ENCODE measurements at regions not wholly inside any gene's neighbourhood (a gene's known extent, or its start where the extent isn't known, plus 50 kb on each side); places are given as distances from the start of the nearest gene placed in this dataset.

DNA sequence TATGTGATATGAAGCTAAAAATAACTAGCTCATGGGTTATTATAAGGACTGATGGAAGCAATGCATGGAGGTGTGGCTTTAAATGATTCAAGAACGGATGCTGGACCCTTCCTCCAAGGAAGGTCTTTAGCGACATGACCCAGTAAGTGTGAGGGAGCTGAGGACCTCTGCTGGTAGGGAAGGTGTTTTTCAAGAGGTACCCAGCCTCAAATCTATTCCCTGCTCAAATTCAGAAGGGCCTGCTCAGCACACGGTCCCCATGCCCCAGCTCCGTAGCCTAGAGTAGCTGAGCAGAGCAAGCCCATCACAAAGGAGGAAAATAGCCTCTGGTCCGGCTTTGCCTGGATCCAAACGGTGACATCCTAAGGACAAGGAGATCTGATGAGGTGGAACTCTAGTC is 266.2 kb upstream of the IGF1R start:
- TF ChIP-seq POLR2A (IDR thresholded peaks at IDR 0.05), result no peak
- TF ChIP-seq, protein P1, sequence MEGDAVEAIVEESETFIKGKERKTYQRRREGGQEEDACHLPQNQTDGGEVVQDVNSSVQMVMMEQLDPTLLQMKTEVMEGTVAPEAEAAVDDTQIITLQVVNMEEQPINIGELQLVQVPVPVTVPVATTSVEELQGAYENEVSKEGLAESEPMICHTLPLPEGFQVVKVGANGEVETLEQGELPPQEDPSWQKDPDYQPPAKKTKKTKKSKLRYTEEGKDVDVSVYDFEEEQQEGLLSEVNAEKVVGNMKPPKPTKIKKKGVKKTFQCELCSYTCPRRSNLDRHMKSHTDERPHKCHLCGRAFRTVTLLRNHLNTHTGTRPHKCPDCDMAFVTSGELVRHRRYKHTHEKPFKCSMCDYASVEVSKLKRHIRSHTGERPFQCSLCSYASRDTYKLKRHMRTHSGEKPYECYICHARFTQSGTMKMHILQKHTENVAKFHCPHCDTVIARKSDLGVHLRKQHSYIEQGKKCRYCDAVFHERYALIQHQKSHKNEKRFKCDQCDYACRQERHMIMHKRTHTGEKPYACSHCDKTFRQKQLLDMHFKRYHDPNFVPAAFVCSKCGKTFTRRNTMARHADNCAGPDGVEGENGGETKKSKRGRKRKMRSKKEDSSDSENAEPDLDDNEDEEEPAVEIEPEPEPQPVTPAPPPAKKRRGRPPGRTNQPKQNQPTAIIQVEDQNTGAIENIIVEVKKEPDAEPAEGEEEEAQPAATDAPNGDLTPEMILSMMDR (IDR thresholded peaks at IDR 0.05), result no peak
- TF ChIP-seq POLR2AphosphoS5 (IDR thresholded peaks at IDR 0.05), result no peak
- TF ChIP-seq EP300 (IDR thresholded peaks at IDR 0.05; ENCODE audit: low read depth), result no peak
- intact Hi-C loops (cut with DNase I; ENCODE audit: low total_unique reads), result no loop called here
- H3K4me3 ChIP-seq, result no peak overlapping the region
- in situ Hi-C loops (cut with MboI; ENCODE audit: low pct_ligation_motif_present in 1 of 4, low pct_unique_long_range_greater_than_20kb in 1 of 4, low sequenced_read_pairs in 3 of 4), result no loop called here
- H3K27me3 ChIP-seq, result no peaks in the 10 kb centered on the region
- no peaks in the 10 kb centered on the region for H3K4me1 ChIP-seq
- no peaks in the 10 kb centered on the region for H3K36me3 ChIP-seq
- whole genome bisulfite sequencing, 2 donors (ENCODE audit: low coverage in 1 of 2), result 59 to 72% methylated on average over 2 to 6 of the region's 6 CpGs
- H3K9me3 ChIP-seq, result peaks cover 4 to 8% of the 10 kb centered on the region in 2 donors
- no peak overlapping the region for H3K27ac ChIP-seq
- DNase-seq, result no peak

DNA sequence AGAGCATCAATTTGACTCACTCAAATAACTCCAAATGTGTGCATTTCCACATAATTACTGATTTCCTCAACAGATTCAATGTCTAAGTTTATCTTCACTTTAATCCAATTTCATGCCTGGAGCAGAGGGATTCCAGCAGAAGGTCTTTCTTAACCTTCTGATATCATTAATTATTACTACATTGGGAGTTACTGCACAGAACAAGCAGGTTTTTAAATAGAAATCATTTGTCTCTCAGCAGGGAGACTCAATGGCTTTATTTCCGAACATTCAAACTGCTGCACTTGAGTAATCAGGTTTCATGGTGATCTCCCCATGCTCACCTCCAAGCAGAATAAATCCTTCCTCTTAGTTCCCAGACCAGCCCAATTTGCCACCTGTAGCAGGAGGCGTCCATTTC is 264.8 kb upstream of the IGF1R start:
- in situ Hi-C loops (cut with MboI; ENCODE audit: low pct_ligation_motif_present in 1 of 4, low pct_unique_long_range_greater_than_20kb in 1 of 4, low sequenced_read_pairs in 3 of 4), result no loop called here
- no peaks in the 10 kb centered on the region for H3K36me3 ChIP-seq
- no peak overlapping the region for H3K4me3 ChIP-seq
- H3K4me1 ChIP-seq, result no peaks in the 10 kb centered on the region
- H3K27ac ChIP-seq, result no peak overlapping the region
- DNase-seq, result no peak
- TF ChIP-seq POLR2AphosphoS5 (IDR thresholded peaks at IDR 0.05), result no peak
- no peak for TF ChIP-seq EP300 (IDR thresholded peaks at IDR 0.05; ENCODE audit: low read depth)
- TF ChIP-seq, protein P1 (IDR thresholded peaks at IDR 0.05), result no peak
- no peak for TF ChIP-seq POLR2A (IDR thresholded peaks at IDR 0.05)
- H3K9me3 ChIP-seq, result peaks cover 4 to 8% of the 10 kb centered on the region in 2 donors
- 73 to 100% methylated on average over 1 to 2 of the region's 2 CpGs for WGBS, 2 donors (ENCODE audit: low coverage in 1 of 2)
- no peaks in the 10 kb centered on the region for H3K27me3 ChIP-seq
- intact Hi-C loops (cut with DNase I; ENCODE audit: low total_unique reads), result no loop called here

DNA sequence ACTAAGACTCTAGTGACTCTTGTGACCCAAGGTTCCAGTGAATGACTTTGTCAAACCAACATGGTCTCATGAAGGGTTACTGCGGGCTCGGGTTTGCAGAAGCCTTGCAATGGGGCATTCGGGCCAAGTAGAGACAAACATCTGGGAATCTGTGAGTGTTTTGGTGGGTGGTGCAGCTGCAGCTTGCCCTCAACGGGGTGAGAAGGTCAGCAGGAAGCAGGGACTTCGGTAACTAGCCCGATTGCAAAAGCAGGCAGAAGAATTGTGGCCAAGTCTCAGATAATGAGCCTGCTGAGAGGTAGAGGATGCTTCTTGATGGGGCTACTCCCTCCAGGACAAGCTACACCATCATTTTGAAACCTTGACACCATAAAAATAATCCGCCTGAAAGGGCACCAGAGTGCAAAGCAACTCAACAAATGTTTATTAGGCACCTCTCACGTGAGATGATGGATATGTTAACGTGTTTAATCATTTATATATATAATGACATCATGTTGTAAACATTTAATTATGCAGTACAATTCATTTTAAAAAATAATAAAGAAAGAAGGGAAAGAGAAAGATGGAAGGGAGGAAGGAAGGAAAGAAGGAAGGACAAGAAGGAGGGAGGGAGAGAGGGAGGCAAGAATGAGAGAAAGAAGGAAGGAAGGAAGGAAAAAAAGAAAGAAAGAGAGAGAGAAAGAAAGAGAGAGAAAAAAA is 263.9 kb upstream of the IGF1R start:
- Histone ChIP-seq H3K9me3 (peaks cover 0 to 3% of the 10 kb centered on the region in 2 donors), H3K4me1 (no peaks in the 10 kb centered on the region), H3K27ac (no peak overlapping the region), H3K4me3 (no peak overlapping the region), H3K36me3 (no peaks in the 10 kb centered on the region), H3K27me3 (no peaks in the 10 kb centered on the region)
- intact Hi-C loops (cut with DNase I; ENCODE audit: low total_unique reads) (no loop called here), in situ Hi-C loops (cut with MboI; ENCODE audit: low pct_ligation_motif_present in 1 of 4, low pct_unique_long_range_greater_than_20kb in 1 of 4, low sequenced_read_pairs in 3 of 4) (no loop called here)
- 62 to 80% methylated on average over 2 to 9 of the region's 9 CpGs for WGBS, 2 donors (ENCODE audit: low coverage in 1 of 2)
- TF ChIP-seq EP300 (IDR thresholded peaks at IDR 0.05; ENCODE audit: low read depth) (no peak), POLR2A (IDR thresholded peaks at IDR 0.05) (no peak), POLR2AphosphoS5 (IDR thresholded peaks at IDR 0.05) (no peak)
- TF ChIP-seq, protein P1 (IDR thresholded peaks at IDR 0.05), result no peak
- no peak for DNase-seq

DNA sequence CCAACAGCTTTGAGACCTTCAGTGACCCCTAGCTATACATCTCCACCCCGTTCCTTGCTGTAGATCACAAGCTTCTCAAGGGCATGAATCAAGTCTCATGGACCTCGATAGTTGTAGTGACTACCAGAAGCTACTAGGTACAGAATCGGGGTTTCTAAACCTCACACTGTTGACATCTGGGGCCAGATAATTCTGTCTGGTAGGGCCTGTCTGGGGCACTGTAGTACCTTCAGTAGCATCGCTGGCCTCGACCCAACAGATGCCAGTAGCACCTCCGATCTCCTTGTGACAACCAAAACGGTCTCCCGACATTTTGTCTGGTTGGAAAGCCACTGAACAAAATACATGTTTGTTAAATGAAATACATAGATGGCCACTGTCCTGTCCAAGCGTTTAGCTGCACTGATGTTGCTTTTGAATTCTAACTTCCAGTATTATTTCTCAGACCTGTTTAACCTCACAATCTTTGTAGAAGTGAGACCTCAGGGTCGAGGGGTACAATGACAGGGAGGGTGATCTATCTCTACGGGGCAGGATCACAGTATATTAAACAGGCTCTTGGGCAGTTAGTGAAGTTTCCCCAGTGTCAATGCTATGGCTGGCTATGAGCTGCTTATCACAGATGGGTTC is 262.5 kb upstream of the IGF1R start:
- no peak for DNase-seq
- Histone ChIP-seq H3K27me3 (no peaks in the 10 kb centered on the region), H3K4me3 (no peak overlapping the region), H3K27ac (no peak overlapping the region), H3K4me1 (no peaks in the 10 kb centered on the region), H3K36me3 (no peaks in the 10 kb centered on the region), H3K9me3 (no peaks in the 10 kb centered on the region)
- in situ Hi-C loops (cut with MboI; ENCODE audit: low pct_ligation_motif_present in 1 of 4, low pct_unique_long_range_greater_than_20kb in 1 of 4, low sequenced_read_pairs in 3 of 4), result no loop called here
- 79 to 89% methylated on average over 2 to 11 of the region's 11 CpGs for WGBS, 2 donors (ENCODE audit: low coverage in 1 of 2)
- intact Hi-C loops (cut with DNase I; ENCODE audit: low total_unique reads), result no loop called here
- no peak for TF ChIP-seq POLR2AphosphoS5 (IDR thresholded peaks at IDR 0.05)
- no peak for TF ChIP-seq POLR2A (IDR thresholded peaks at IDR 0.05)
- TF ChIP-seq, protein P1 (IDR thresholded peaks at IDR 0.05), result no peak
- TF ChIP-seq EP300 (IDR thresholded peaks at IDR 0.05; ENCODE audit: low read depth), result no peak
